ENCODE measurements at regions not wholly inside any gene's neighbourhood (a gene's known extent, or its start where the extent isn't known, plus 50 kb on each side); places are given as distances from the start of the nearest gene placed in this dataset.

DNA sequence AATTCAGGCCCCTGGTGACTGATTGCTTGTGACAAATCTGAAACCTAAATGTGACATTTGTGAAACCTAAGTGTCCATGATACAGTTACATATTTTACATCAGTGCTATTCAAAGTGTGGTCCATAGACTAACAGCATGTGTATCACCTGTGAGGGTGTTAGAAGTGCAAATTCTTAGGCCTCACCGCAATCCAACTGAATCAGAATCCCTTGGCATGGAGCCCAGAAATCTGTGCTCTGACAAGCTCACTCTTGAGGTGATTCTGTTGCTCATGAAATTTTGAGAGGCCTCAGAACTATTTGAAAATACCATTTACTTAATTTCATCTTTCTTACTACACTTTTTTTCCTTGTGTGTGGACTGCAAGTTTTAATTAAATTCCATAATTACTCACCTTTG is 587.9 kb downstream of the ADGRL2 start:
- TF ChIP-seq EP300 (IDR thresholded peaks at IDR 0.05) = no peak
- no peak for TF ChIP-seq POLR2AphosphoS5 (IDR thresholded peaks at IDR 0.05)
- TF ChIP-seq, protein P1, sequence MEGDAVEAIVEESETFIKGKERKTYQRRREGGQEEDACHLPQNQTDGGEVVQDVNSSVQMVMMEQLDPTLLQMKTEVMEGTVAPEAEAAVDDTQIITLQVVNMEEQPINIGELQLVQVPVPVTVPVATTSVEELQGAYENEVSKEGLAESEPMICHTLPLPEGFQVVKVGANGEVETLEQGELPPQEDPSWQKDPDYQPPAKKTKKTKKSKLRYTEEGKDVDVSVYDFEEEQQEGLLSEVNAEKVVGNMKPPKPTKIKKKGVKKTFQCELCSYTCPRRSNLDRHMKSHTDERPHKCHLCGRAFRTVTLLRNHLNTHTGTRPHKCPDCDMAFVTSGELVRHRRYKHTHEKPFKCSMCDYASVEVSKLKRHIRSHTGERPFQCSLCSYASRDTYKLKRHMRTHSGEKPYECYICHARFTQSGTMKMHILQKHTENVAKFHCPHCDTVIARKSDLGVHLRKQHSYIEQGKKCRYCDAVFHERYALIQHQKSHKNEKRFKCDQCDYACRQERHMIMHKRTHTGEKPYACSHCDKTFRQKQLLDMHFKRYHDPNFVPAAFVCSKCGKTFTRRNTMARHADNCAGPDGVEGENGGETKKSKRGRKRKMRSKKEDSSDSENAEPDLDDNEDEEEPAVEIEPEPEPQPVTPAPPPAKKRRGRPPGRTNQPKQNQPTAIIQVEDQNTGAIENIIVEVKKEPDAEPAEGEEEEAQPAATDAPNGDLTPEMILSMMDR (IDR thresholded peaks at IDR 0.05) = no peak

Measured in stomach (tissue), 4 donors.